Progenitor cell of endocrine pancreas (in vitro differentiated cells): ENCODE measurements at regions not wholly inside any gene's neighbourhood (a gene's known extent, or its start where the extent isn't known, plus 50 kb on each side); places are given as distances from the start of the nearest gene placed in this dataset.

ENCODE experiments used
- DNase-seq: peaks from one replicate; pipeline ENCODE4 v3.0.0; 2021; ENCODE audit warnings: low spot score; ENCODE audit not compliant: unreplicated experiment
- H3K27ac Mint-ChIP-seq: 2 replicates; pipeline ENCODE4 v1.8.0; 2021; ENCODE audit warnings: mild to moderate bottlenecking, moderate library complexity, mixed read lengths
- H3K27me3 Mint-ChIP-seq: 2 replicates; pipeline ENCODE4 v1.8.0; 2021; ENCODE audit warnings: mixed read lengths
- H3K36me3 Mint-ChIP-seq: 2 replicates; pipeline ENCODE4 v1.8.0; 2022; ENCODE audit warnings: mixed read lengths; ENCODE audit not compliant: insufficient read depth
- H3K4me1 Mint-ChIP-seq: 2 replicates; pipeline ENCODE4 v1.8.0; 2021; ENCODE audit warnings: low read depth, mixed read lengths
- H3K4me3 Mint-ChIP-seq: 2 replicates; pipeline ENCODE4 v1.8.0; 2021; ENCODE audit warnings: low read depth, mild to moderate bottlenecking, moderate library complexity, mixed read lengths
- H3K9me3 Mint-ChIP-seq: 2 replicates; pipeline ENCODE4 v1.8.0; 2021; ENCODE audit warnings: low read depth, mixed read lengths
- TF ChIP-seq, protein P1 (sequence below): fragments of 200-600 bp; sonication (generic); IDR thresholded peaks from one replicate; pipeline ENCODE4 v1.5.0; 2021; ENCODE audit warnings: antibody characterized with exemption, mild to moderate bottlenecking; ENCODE audit not compliant: unreplicated experiment

DNA sequence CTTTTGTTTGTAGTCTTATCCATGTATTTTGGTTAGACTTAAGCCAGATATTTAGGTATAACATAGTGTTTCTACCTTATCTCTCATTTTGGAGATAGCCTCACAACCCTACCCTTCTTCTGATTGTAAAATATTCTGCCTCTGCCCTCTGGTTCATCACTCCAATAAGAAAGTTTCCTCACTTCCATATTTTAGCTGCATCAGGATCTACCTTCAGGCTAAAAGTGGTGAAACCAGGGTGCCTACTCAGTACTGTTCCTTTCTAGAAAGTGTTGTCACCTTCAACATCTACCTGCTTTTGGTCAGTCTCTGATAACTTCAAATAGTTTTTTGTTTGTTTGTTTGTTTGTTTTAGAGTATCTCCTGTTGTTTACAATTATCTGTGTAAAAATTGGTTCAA lies 294.6 kb downstream of the ANXA1 start:
- no peaks in the 10 kb centered on the region for H3K27me3 Mint-ChIP-seq
- no peaks in the 10 kb centered on the region for H3K36me3 Mint-ChIP-seq
- no peak overlapping the region for H3K27ac Mint-ChIP-seq
- H3K4me1 Mint-ChIP-seq = peaks cover 4% of the 10 kb centered on the region
- no peak overlapping the region for H3K4me3 Mint-ChIP-seq
- H3K9me3 Mint-ChIP-seq = no peaks in the 10 kb centered on the region
- TF ChIP-seq, protein P1, sequence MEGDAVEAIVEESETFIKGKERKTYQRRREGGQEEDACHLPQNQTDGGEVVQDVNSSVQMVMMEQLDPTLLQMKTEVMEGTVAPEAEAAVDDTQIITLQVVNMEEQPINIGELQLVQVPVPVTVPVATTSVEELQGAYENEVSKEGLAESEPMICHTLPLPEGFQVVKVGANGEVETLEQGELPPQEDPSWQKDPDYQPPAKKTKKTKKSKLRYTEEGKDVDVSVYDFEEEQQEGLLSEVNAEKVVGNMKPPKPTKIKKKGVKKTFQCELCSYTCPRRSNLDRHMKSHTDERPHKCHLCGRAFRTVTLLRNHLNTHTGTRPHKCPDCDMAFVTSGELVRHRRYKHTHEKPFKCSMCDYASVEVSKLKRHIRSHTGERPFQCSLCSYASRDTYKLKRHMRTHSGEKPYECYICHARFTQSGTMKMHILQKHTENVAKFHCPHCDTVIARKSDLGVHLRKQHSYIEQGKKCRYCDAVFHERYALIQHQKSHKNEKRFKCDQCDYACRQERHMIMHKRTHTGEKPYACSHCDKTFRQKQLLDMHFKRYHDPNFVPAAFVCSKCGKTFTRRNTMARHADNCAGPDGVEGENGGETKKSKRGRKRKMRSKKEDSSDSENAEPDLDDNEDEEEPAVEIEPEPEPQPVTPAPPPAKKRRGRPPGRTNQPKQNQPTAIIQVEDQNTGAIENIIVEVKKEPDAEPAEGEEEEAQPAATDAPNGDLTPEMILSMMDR = no peak
- DNase-seq = no peak

- H3K4me1 Mint-ChIP-seq = no peaks in the 10 kb centered on the region
- H3K27ac Mint-ChIP-seq = no peak overlapping the region
- no peak overlapping the region for H3K4me3 Mint-ChIP-seq
- no peak for DNase-seq
- no peaks in the 10 kb centered on the region for H3K27me3 Mint-ChIP-seq
- TF ChIP-seq, protein P1 = no peak
- H3K9me3 Mint-ChIP-seq = peaks cover 3% of the 10 kb centered on the region
- no peaks in the 10 kb centered on the region for H3K36me3 Mint-ChIP-seq
These were observed 299.3 kb downstream of the ANXA1 start for GRCh38 chr9:73451003-73451402.

DNA sequence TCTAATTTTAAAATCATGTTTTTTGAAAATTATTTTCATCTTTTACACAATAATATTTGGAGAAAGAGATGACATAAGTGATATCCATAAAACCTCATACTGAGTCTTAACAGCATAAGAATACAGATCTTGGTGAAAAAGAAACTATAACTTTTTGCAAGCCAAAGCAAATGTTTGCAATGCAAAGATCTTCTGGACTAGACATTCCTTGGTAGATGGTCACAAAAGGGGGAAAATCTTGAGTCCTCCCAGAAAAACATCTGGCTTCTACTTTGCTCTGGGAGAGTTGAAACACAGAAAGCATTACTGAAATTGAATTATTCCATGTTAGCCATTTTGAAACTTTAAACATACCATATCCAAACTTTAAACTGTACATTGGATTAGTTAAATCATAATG lies 308.2 kb downstream of the ANXA1 start:
- H3K4me1 Mint-ChIP-seq = no peaks in the 10 kb centered on the region
- no peaks in the 10 kb centered on the region for H3K27me3 Mint-ChIP-seq
- no peaks in the 10 kb centered on the region for H3K9me3 Mint-ChIP-seq
- no peaks in the 10 kb centered on the region for H3K36me3 Mint-ChIP-seq
- H3K4me3 Mint-ChIP-seq = no peak overlapping the region
- H3K27ac Mint-ChIP-seq = no peak overlapping the region
- TF ChIP-seq, protein P1 = no peak
- DNase-seq = no peak

- Mint-ChIP-seq H3K36me3 (no peaks in the 10 kb centered on the region), H3K27me3 (no peaks in the 10 kb centered on the region), H3K4me1 (peaks cover 3% of the 10 kb centered on the region), H3K4me3 (no peak overlapping the region), H3K27ac (no peak overlapping the region), H3K9me3 (no peaks in the 10 kb centered on the region)
- no peak for DNase-seq
- TF ChIP-seq, protein P1 = no peak
These were observed 317.1 kb downstream of the ANXA1 start for GRCh38 chr9:73468716-73469115.

DNA sequence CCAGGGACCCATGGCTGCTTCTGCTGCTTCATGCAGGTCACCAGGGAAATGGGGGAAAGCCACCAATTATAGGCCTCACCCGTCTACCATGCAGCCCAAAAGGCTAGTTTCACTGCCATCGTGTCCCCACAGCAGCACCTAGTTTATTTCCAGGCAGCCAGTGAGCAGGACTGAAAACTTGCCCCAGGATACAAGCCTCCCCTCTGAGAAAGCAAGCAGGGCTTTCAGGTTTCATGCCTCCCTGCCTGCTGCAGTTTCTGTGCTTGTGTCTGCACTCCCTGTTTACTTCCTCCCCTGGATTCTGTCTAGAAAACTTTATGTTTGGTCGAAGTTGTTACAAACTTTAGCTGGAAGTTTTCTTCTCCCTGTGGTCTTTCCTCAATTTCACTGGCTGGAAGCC lies 319.1 kb downstream of the ANXA1 start:
- H3K36me3 Mint-ChIP-seq = no peaks in the 10 kb centered on the region
- DNase-seq = no peak
- H3K27ac Mint-ChIP-seq = no peak overlapping the region
- H3K4me1 Mint-ChIP-seq = peaks cover 2% of the 10 kb centered on the region
- H3K27me3 Mint-ChIP-seq = no peaks in the 10 kb centered on the region
- TF ChIP-seq, protein P1 = no peak
- H3K4me3 Mint-ChIP-seq = no peak overlapping the region
- H3K9me3 Mint-ChIP-seq = no peaks in the 10 kb centered on the region
